Tibial nerve (tissue), 3 donors: ENCODE measurements at regions not wholly inside any gene's neighbourhood (a gene's known extent, or its start where the extent isn't known, plus 50 kb on each side); places are given as distances from the start of the nearest gene placed in this dataset.

Experiments used
- POLR2A ChIP-seq, 2 donors: fragments of 450-650 bp; IDR thresholded peaks; one replicate each; pipeline ENCODE4 v1.6.1; 2017; ENCODE audit warnings: antibody characterized with exemption in 2 of 2, mild to moderate bottlenecking in 2 of 2, moderate library complexity in 2 of 2
- TF ChIP-seq, protein P1 (sequence below), 5 experiments: fragments of 200-600 bp in 3 of 5; fragments of 450-650 bp in 2 of 5; sonication (generic) in 3 of 5; IDR thresholded peaks; one replicate each; pipeline ENCODE4 v1.5.1; 2016 to 2019; ENCODE audit warnings: antibody characterized with exemption in 5 of 5, mild to moderate bottlenecking in 3 of 5, moderate library complexity in 2 of 5

- TF ChIP-seq, protein P1, sequence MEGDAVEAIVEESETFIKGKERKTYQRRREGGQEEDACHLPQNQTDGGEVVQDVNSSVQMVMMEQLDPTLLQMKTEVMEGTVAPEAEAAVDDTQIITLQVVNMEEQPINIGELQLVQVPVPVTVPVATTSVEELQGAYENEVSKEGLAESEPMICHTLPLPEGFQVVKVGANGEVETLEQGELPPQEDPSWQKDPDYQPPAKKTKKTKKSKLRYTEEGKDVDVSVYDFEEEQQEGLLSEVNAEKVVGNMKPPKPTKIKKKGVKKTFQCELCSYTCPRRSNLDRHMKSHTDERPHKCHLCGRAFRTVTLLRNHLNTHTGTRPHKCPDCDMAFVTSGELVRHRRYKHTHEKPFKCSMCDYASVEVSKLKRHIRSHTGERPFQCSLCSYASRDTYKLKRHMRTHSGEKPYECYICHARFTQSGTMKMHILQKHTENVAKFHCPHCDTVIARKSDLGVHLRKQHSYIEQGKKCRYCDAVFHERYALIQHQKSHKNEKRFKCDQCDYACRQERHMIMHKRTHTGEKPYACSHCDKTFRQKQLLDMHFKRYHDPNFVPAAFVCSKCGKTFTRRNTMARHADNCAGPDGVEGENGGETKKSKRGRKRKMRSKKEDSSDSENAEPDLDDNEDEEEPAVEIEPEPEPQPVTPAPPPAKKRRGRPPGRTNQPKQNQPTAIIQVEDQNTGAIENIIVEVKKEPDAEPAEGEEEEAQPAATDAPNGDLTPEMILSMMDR (IDR thresholded peaks at IDR 0.05): no peak
- no peak for TF ChIP-seq POLR2A (IDR thresholded peaks at IDR 0.05)
Measured at GRCh38 chr5:103624675-103625074, 62.1 kb upstream of the NUDT12 start.
